Mammary epithelial cell (primary cell): ENCODE measurements at regions not wholly inside any gene's neighbourhood (a gene's known extent, or its start where the extent isn't known, plus 50 kb on each side); places are given as distances from the start of the nearest gene placed in this dataset.

Experiments used
- CTCF ChIP-seq, 2 donors: IDR thresholded peaks in 1 of 2; conservative IDR thresholded peaks in 1 of 2; 2 replicates each; pipeline ENCODE4 v1.5.1; 2011 to 2012; ENCODE audit warnings: inconsistent platforms in 2 of 2, low read length in 2 of 2, mild to moderate bottlenecking in 2 of 2, control low read depth in 1 of 2, low read depth in 1 of 2; ENCODE audit not compliant: insufficient read depth in 1 of 2; ENCODE audit errors: extremely low read depth in 1 of 2
- EZH2 ChIP-seq: IDR thresholded peaks from 2 replicates; pipeline ENCODE4 v1.6.1; 2012; ENCODE audit warnings: low read length, inconsistent platforms, borderline replicate concordance

GRCh38 chr12:69052613-69053408 lies 119.8 kb upstream of the CPM start:
- TF ChIP-seq CTCF (conservative IDR thresholded peaks at IDR 0.05 in 1 of 2, IDR thresholded peaks at IDR 0.05 in 1 of 2; ENCODE audit: extremely low read depth in 1 of 2, insufficient read depth in 1 of 2, low read depth in 1 of 2, low read length in 2 of 2) (peak; percentile 9 to 16), EZH2 (no peak)
